Lung (tissue), 11 donors: ENCODE measurements at regions not wholly inside any gene's neighbourhood (a gene's known extent, or its start where the extent isn't known, plus 50 kb on each side); places are given as distances from the start of the nearest gene placed in this dataset.

Source experiments
- ATAC-seq: fragments of 200-7000 bp; cut with Tn5 transposase; one replicate; pipeline ENCODE4 v1.9.1; 2020; ENCODE audit warnings: moderate number of reproducible peaks; ENCODE audit not compliant: insufficient read depth, low FRiP score
- DNase-seq, 3 donors: peaks; one replicate each; pipeline ENCODE4 v3.0.0-alpha.2; 2013 to 2017
- H3K27ac ChIP-seq, 2 donors: one replicate each; pipeline ENCODE4 v1.5.1; 2013; ENCODE audit warnings: mild to moderate bottlenecking in 2 of 2, moderate library complexity in 2 of 2, control low read depth in 1 of 2, inconsistent platforms in 1 of 2, low read depth in 1 of 2, low read length in 1 of 2
- H3K27me3 ChIP-seq, 3 donors: one replicate each; pipeline ENCODE4 v1.5.1; 2013; ENCODE audit warnings: low read length in 2 of 3; ENCODE audit not compliant: control insufficient read depth in 3 of 3, insufficient read depth in 3 of 3
- H3K36me3 ChIP-seq, 4 donors: one replicate each; pipeline ENCODE4 v1.5.1; 2013; ENCODE audit warnings: low read length in 4 of 4, mild to moderate bottlenecking in 1 of 4, moderate library complexity in 1 of 4; ENCODE audit not compliant: control insufficient read depth in 4 of 4, insufficient read depth in 4 of 4
- H3K4me1 ChIP-seq, 5 donors: one replicate each; pipeline ENCODE4 v1.5.1; 2013; ENCODE audit warnings: low read length in 5 of 5, mild to moderate bottlenecking in 2 of 5, moderate library complexity in 1 of 5; ENCODE audit not compliant: control insufficient read depth in 5 of 5, insufficient read depth in 5 of 5
- H3K4me3 ChIP-seq: one replicate; pipeline ENCODE4 v1.5.1; 2013; ENCODE audit warnings: mild to moderate bottlenecking, control low read depth, moderate library complexity
- H3K9ac ChIP-seq, 2 donors: one replicate each; pipeline ENCODE4 v1.5.1; 2013; ENCODE audit warnings: low read length in 2 of 2, control low read depth in 1 of 2; ENCODE audit not compliant: insufficient read depth in 1 of 2
- H3K9me3 ChIP-seq, 4 donors: one replicate each; pipeline ENCODE4 v1.5.1; 2013; ENCODE audit warnings: low read length in 3 of 4, mild to moderate bottlenecking in 1 of 4, moderate library complexity in 1 of 4; ENCODE audit not compliant: control insufficient read depth in 4 of 4, insufficient read depth in 3 of 4
- CTCF ChIP-seq: IDR thresholded peaks from 2 replicates; pipeline ENCODE4 v1.5.1; 2012; ENCODE audit warnings: mild to moderate bottlenecking; ENCODE audit errors: control extremely low read depth, extremely low read depth
- WGBS, 2 donors: extraction: QIAGEN DNeasy Blood & Tissue Kit; methylation state at CpG; one replicate each; pipeline ENCODE4 v1.1.7; 2013; 5-methylcytosine and 5-hydroxymethylcytosine counted together
- donor health status: control.
- donor health status: control.
- donor health status: Bipolar disorder and iron deficiency.
- donor health status: healthy.
- donor health status: DM: yes; HTN: yes; CAD: no.

DNA sequence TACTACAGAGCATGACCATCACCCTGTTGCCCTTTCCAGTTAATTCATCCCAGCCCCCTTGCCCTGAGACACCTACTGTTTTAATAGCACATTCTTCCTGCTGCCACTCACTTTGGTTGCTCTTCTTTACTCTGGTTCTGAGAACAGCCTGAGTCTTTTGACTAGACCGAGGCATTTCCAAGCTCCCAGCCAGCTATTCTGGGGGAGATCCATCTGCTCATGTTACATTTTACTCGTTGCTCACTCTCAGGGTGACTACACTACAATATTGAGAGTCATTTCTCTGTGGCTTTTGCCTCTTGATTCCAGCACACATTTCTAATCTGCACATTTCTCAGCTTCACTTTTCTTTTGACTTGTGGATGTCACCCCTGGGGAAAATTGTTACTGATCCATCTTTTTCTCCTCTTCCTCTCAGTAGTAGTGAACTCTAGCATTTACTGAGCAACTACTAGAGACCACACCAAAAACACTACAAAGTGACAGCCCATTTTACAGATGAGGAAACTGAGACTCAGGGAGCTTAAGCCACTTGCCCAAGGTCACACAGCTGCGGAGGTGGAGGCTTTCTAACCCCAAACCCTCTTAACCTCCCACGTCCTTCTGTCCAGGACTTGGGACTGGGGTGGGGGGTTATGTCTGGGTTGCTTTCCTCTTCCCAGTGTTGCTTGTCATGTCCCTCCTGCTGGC, 117.8 kb downstream of the C11orf91 start:
- no peak for TF ChIP-seq CTCF
- no peak for ATAC-seq
- WGBS, 2 donors: 75 to 85% methylated on average over 4 of the region's 4 CpGs

GRCh38 chr11:33579101-33579500, 121.5 kb downstream of the C11orf91 start:
- no peak overlapping the region for H3K9ac ChIP-seq
- H3K27me3 ChIP-seq: no peaks in the 10 kb centered on the region
- no peaks in the 10 kb centered on the region for H3K36me3 ChIP-seq
- H3K4me1 ChIP-seq: no peaks in the 10 kb centered on the region
- no peaks in the 10 kb centered on the region for H3K9me3 ChIP-seq
- H3K4me3 ChIP-seq: no peak overlapping the region
- ATAC-seq (no peak), DNase-seq (no peak)
- TF ChIP-seq CTCF: no peak
- H3K27ac ChIP-seq: no peak overlapping the region
- WGBS, 2 donors: 96 to 97% methylated on average over 4 of the region's 4 CpGs

More for the DNA sequence above, 117.8 kb downstream of the C11orf91 start:
- Histone ChIP-seq H3K4me3 (no peak overlapping the region), H3K9ac (no peak overlapping the region), H3K36me3 (no peaks in the 10 kb centered on the region), H3K27me3 (no peaks in the 10 kb centered on the region), H3K27ac (no peak overlapping the region), H3K4me1 (no peaks in the 10 kb centered on the region), H3K9me3 (peaks cover 0 to 2% (median 0%) of the 10 kb centered on the region in 4 donors)
- DNase-seq: no peak

- WGBS, 2 donors: 90% methylated on average over 6 of the region's 6 CpGs
Measured at GRCh38 chr11:33577204-33577603, 123.4 kb downstream of the C11orf91 start.

More at GRCh38 chr11:33577204-33577603, 123.4 kb downstream of the C11orf91 start:
- no peak overlapping the region for H3K27ac ChIP-seq
- no peak overlapping the region for H3K4me3 ChIP-seq
- DNase-seq: no peak
- no peaks in the 10 kb centered on the region for H3K36me3 ChIP-seq
- peaks cover 0 to 3% (median 0%) of the 10 kb centered on the region in 4 donors for H3K9me3 ChIP-seq
- H3K9ac ChIP-seq: no peak overlapping the region
- ATAC-seq: no peak
- no peak for TF ChIP-seq CTCF
- H3K4me1 ChIP-seq: no peaks in the 10 kb centered on the region
- H3K27me3 ChIP-seq: no peaks in the 10 kb centered on the region
